ENCODE measurements at regions not wholly inside any gene's neighbourhood (a gene's known extent, or its start where the extent isn't known, plus 50 kb on each side); places are given as distances from the start of the nearest gene placed in this dataset.

DNA sequence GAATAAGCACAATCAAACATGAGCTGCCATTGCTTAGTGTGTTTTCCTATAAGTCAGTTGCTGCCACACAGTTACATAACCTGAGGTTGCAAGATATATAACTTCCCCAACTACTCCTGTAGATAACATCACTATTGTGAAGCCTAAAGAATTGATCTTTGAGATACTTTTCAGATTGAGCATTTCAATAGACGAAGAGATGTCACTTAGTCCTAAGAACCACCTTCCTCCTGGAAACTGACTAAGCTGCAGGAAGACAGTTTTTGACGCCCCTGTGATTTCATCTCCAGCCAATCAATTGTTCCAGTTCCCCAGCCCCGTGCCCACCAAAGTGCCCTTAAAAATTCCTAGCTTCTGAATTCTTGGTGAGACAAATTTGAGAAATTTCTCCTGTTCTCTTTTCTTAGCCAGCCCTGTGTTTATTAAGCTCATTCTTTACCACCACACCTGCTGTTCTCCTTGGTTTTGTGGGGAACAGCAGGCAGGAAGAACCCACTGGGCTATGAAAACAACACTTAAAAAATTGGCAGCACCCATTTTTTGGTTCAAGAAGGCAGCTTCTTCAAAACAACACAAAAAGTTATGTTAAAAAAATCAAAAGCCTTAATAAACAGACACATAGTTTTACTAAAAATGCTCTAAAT lies 317.1 kb upstream of the PABPC4L start:
- H4K20me1 ChIP-seq (ENCODE audit: low read depth, low read length) = no peaks in the 10 kb centered on the region
- H3K27ac ChIP-seq (ENCODE audit: low read depth, low read length) = no peak overlapping the region
- TF ChIP-seq EZH2phosphoT487 (conservative IDR thresholded peaks at IDR 0.05; ENCODE audit: low read length) = no peak
- TF ChIP-seq, protein P1, sequence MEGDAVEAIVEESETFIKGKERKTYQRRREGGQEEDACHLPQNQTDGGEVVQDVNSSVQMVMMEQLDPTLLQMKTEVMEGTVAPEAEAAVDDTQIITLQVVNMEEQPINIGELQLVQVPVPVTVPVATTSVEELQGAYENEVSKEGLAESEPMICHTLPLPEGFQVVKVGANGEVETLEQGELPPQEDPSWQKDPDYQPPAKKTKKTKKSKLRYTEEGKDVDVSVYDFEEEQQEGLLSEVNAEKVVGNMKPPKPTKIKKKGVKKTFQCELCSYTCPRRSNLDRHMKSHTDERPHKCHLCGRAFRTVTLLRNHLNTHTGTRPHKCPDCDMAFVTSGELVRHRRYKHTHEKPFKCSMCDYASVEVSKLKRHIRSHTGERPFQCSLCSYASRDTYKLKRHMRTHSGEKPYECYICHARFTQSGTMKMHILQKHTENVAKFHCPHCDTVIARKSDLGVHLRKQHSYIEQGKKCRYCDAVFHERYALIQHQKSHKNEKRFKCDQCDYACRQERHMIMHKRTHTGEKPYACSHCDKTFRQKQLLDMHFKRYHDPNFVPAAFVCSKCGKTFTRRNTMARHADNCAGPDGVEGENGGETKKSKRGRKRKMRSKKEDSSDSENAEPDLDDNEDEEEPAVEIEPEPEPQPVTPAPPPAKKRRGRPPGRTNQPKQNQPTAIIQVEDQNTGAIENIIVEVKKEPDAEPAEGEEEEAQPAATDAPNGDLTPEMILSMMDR (IDR thresholded peaks at IDR 0.05; ENCODE audit: insufficient read depth, low read length, poor library complexity, severe bottlenecking) = no peak
- no peak overlapping the region for H2AFZ ChIP-seq (ENCODE audit: low read depth, low read length, severe bottlenecking)
- H3F3A ChIP-seq (ENCODE audit: insufficient read depth) = no peaks in the 10 kb centered on the region
- no peaks in the 10 kb centered on the region for H3K36me3 ChIP-seq (ENCODE audit: low read length)
- H3K9me3 ChIP-seq (ENCODE audit: insufficient read depth, low read length) = no peaks in the 10 kb centered on the region
- no peaks in the 10 kb centered on the region for H3K79me2 ChIP-seq (ENCODE audit: insufficient read depth, low read length)
- H3K4me2 ChIP-seq (ENCODE audit: low read depth, low read length, poor library complexity, severe bottlenecking) = no peak overlapping the region
- H3K4me3 ChIP-seq (ENCODE audit: insufficient read depth, low read length, poor library complexity, severe bottlenecking) = no peak overlapping the region
- H3K27me3 ChIP-seq (ENCODE audit: low read length) = no peaks in the 10 kb centered on the region
- no peak overlapping the region for H3K9ac ChIP-seq (ENCODE audit: low read length)
- no peaks in the 10 kb centered on the region for H3K9me2 ChIP-seq (replicated peaks; ENCODE audit: insufficient read depth, low read length)

GRCh38 chr4:134510544-134510943 lies 309.0 kb upstream of the PABPC4L start:
- TF ChIP-seq EZH2phosphoT487 (conservative IDR thresholded peaks at IDR 0.05; ENCODE audit: low read length) = no peak
- TF ChIP-seq, protein P1 (IDR thresholded peaks at IDR 0.05; ENCODE audit: insufficient read depth, low read length, poor library complexity, severe bottlenecking) = no peak
- H3K36me3 ChIP-seq (ENCODE audit: low read length) = no peaks in the 10 kb centered on the region
- H3F3A ChIP-seq (ENCODE audit: insufficient read depth) = no peaks in the 10 kb centered on the region
- H4K20me1 ChIP-seq (ENCODE audit: low read depth, low read length) = no peaks in the 10 kb centered on the region
- no peaks in the 10 kb centered on the region for H3K79me2 ChIP-seq (ENCODE audit: insufficient read depth, low read length)
- no peak overlapping the region for H3K9ac ChIP-seq (ENCODE audit: low read length)
- H3K9me3 ChIP-seq (ENCODE audit: insufficient read depth, low read length) = no peaks in the 10 kb centered on the region
- H3K4me3 ChIP-seq (ENCODE audit: insufficient read depth, low read length, poor library complexity, severe bottlenecking) = no peak overlapping the region
- no peak overlapping the region for H3K4me2 ChIP-seq (ENCODE audit: low read depth, low read length, poor library complexity, severe bottlenecking)
- no peak overlapping the region for H2AFZ ChIP-seq (ENCODE audit: low read depth, low read length, severe bottlenecking)
- no peaks in the 10 kb centered on the region for H3K27me3 ChIP-seq (ENCODE audit: low read length)
- no peak overlapping the region for H3K27ac ChIP-seq (ENCODE audit: low read depth, low read length)
- no peaks in the 10 kb centered on the region for H3K9me2 ChIP-seq (replicated peaks; ENCODE audit: insufficient read depth, low read length)

DNA sequence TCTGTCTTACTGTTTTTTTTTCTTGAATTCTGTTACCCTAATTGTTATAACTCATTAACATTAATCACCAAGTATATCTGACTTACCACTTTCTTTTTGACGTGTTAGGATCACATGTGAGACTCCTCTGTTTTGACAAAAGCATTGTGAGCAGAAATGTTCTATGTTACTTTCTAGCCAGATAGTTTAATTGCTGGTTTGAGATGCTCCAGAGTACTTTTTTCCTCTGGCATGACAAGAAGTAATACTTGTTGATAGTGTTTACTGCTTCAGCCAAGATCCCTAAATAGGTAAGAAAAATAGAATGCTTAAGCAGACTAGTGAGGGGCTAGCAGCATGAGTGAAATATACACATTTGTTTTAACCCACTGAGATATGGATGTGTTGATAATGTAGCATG lies 303.9 kb upstream of the PABPC4L start:
- Histone ChIP-seq H3K4me3 (ENCODE audit: insufficient read depth, low read length, poor library complexity, severe bottlenecking) (no peak overlapping the region), H3K27ac (ENCODE audit: low read depth, low read length) (no peak overlapping the region), H3K9me2 (replicated peaks; ENCODE audit: insufficient read depth, low read length) (no peaks in the 10 kb centered on the region), H2AFZ (ENCODE audit: low read depth, low read length, severe bottlenecking) (peak overlapping the region; percentile 54), H3K4me2 (ENCODE audit: low read depth, low read length, poor library complexity, severe bottlenecking) (no peak overlapping the region), H3K36me3 (ENCODE audit: low read length) (no peaks in the 10 kb centered on the region), H4K20me1 (ENCODE audit: low read depth, low read length) (no peaks in the 10 kb centered on the region), H3K9me3 (ENCODE audit: insufficient read depth, low read length) (no peaks in the 10 kb centered on the region), H3K27me3 (ENCODE audit: low read length) (no peaks in the 10 kb centered on the region), H3K79me2 (ENCODE audit: insufficient read depth, low read length) (no peaks in the 10 kb centered on the region), H3F3A (ENCODE audit: insufficient read depth) (no peaks in the 10 kb centered on the region), H3K9ac (ENCODE audit: low read length) (no peak overlapping the region)
- TF ChIP-seq, protein P1 (IDR thresholded peaks at IDR 0.05; ENCODE audit: insufficient read depth, low read length, poor library complexity, severe bottlenecking) = no peak
- no peak for TF ChIP-seq EZH2phosphoT487 (conservative IDR thresholded peaks at IDR 0.05; ENCODE audit: low read length)

Measured in SU-DHL-6 (cell line).